SJCRH30 (cell line): ENCODE measurements at regions not wholly inside any gene's neighbourhood (a gene's known extent, or its start where the extent isn't known, plus 50 kb on each side); places are given as distances from the start of the nearest gene placed in this dataset.
"Not testable (repeated sequence)": the region's sequence is repeated elsewhere in the genome, so short reads cannot be mapped to it uniquely, and the experiment has no call there.

Experiments
- DNase-seq, 2 experiments: peaks; one replicate each; pipeline ENCODE4 v3.0.0-alpha.2; 2015 to 2020
- H3K27ac ChIP-seq: fragments of 250-450 bp; sonication (Bioruptor Pico); 2 replicates; pipeline ENCODE4 v1.5.1; 2020; ENCODE audit warnings: mild to moderate bottlenecking, moderate library complexity
- H3K27me3 ChIP-seq: fragments of 250-450 bp; sonication (Bioruptor Pico); 2 replicates; pipeline ENCODE4 v1.5.1; 2020; ENCODE audit warnings: mild to moderate bottlenecking, moderate library complexity
- H3K36me3 ChIP-seq: fragments of 250-450 bp; sonication (Bioruptor Pico); 2 replicates; pipeline ENCODE4 v1.5.1; 2020; ENCODE audit warnings: mild to moderate bottlenecking, moderate library complexity
- H3K4me1 ChIP-seq: fragments of 250-450 bp; sonication (Bioruptor Pico); 2 replicates; pipeline ENCODE4 v1.5.1; 2020; ENCODE audit warnings: mild to moderate bottlenecking, moderate library complexity
- H3K4me3 ChIP-seq: fragments of 250-450 bp; sonication (Bioruptor Pico); 2 replicates; pipeline ENCODE4 v1.5.1; 2020; ENCODE audit warnings: mild to moderate bottlenecking, moderate library complexity
- H3K9me3 ChIP-seq: fragments of 250-450 bp; sonication (Bioruptor Pico); replicated peaks from 2 replicates; pipeline ENCODE4 v1.5.1; 2020; ENCODE audit warnings: mild to moderate bottlenecking, moderate library complexity

- no peak overlapping the region for H3K4me3 ChIP-seq
- no peak for DNase-seq
- H3K36me3 ChIP-seq = no peaks in the 10 kb centered on the region
- H3K27ac ChIP-seq = no peak overlapping the region
- H3K9me3 ChIP-seq = no peaks in the 10 kb centered on the region
- no peaks in the 10 kb centered on the region for H3K27me3 ChIP-seq
- H3K4me1 ChIP-seq = no peaks in the 10 kb centered on the region
These were observed 109.5 kb downstream of the CGGBP1 start for GRCh38 chr3:87949189-87949878.

- not testable (repeated sequence) for H3K4me3 ChIP-seq, H3K36me3 ChIP-seq, H3K4me1 ChIP-seq, H3K9me3 ChIP-seq, H3K27me3 ChIP-seq, H3K27ac ChIP-seq, DNase-seq
These were observed 112.8 kb downstream of the CGGBP1 start for GRCh38 chr3:87946007-87946406.

- H3K27ac ChIP-seq, H3K4me3 ChIP-seq, H3K4me1 ChIP-seq, DNase-seq, H3K27me3 ChIP-seq, H3K36me3 ChIP-seq, H3K9me3 ChIP-seq: not testable (repeated sequence)
These were observed 116.5 kb downstream of the CGGBP1 start for GRCh38 chr3:87942256-87942655.

GRCh38 chr3:87924485-87924884, 134.3 kb downstream of the CGGBP1 start:
- Histone ChIP-seq H3K4me3 (no peak overlapping the region), H3K9me3 (0 out of 2 replicates have a peak, but pooled peaks cover 2% of the 10 kb centered on the region), H3K27me3 (no peaks in the 10 kb centered on the region), H3K4me1 (no peaks in the 10 kb centered on the region), H3K36me3 (no peaks in the 10 kb centered on the region), H3K27ac (no peak overlapping the region)
- DNase-seq = no peak

- no peak overlapping the region for H3K27ac ChIP-seq
- 0 out of 2 replicates have a peak, but pooled peaks cover 2% of the 10 kb centered on the region for H3K9me3 ChIP-seq
- H3K36me3 ChIP-seq = no peaks in the 10 kb centered on the region
- H3K27me3 ChIP-seq = no peaks in the 10 kb centered on the region
- no peak overlapping the region for H3K4me3 ChIP-seq
- H3K4me1 ChIP-seq = no peaks in the 10 kb centered on the region
- DNase-seq = no peak
These were observed 138.3 kb downstream of the CGGBP1 start for GRCh38 chr3:87920549-87920948.

GRCh38 chr3:87901141-87901540, 157.7 kb downstream of the CGGBP1 start:
- Histone ChIP-seq H3K4me1 (no peaks in the 10 kb centered on the region), H3K36me3 (no peaks in the 10 kb centered on the region), H3K27ac (no peak overlapping the region), H3K4me3 (no peak overlapping the region), H3K9me3 (no peaks in the 10 kb centered on the region), H3K27me3 (no peaks in the 10 kb centered on the region)
- no peak for DNase-seq

- Histone ChIP-seq H3K4me1 (no peaks in the 10 kb centered on the region), H3K36me3 (no peaks in the 10 kb centered on the region), H3K27ac (no peak overlapping the region), H3K9me3 (no peaks in the 10 kb centered on the region), H3K27me3 (no peaks in the 10 kb centered on the region), H3K4me3 (no peak overlapping the region)
- peak in 1 of 2 experiments; percentile 9 for DNase-seq
These were observed 158.7 kb downstream of the CGGBP1 start for GRCh38 chr3:87900061-87900460.

- H3K27me3 ChIP-seq = no peaks in the 10 kb centered on the region
- H3K36me3 ChIP-seq = no peaks in the 10 kb centered on the region
- H3K4me1 ChIP-seq = no peaks in the 10 kb centered on the region
- no peak overlapping the region for H3K27ac ChIP-seq
- H3K9me3 ChIP-seq = no peaks in the 10 kb centered on the region
- no peak overlapping the region for H3K4me3 ChIP-seq
- no peak for DNase-seq
These were observed 159.8 kb downstream of the CGGBP1 start for GRCh38 chr3:87898971-87899370.

GRCh38 chr3:87895983-87896382, 162.8 kb downstream of the CGGBP1 start:
- Histone ChIP-seq H3K27ac (no peak overlapping the region), H3K4me1 (no peaks in the 10 kb centered on the region), H3K36me3 (no peaks in the 10 kb centered on the region), H3K9me3 (no peaks in the 10 kb centered on the region), H3K27me3 (no peaks in the 10 kb centered on the region), H3K4me3 (no peak overlapping the region)
- DNase-seq = no peak

GRCh38 chr3:87873136-87873535, 185.7 kb downstream of the CGGBP1 start:
- Histone ChIP-seq H3K27ac (no peak overlapping the region), H3K4me3 (no peak overlapping the region), H3K9me3 (no peaks in the 10 kb centered on the region), H3K27me3 (no peaks in the 10 kb centered on the region), H3K4me1 (no peaks in the 10 kb centered on the region), H3K36me3 (no peaks in the 10 kb centered on the region)
- no peak for DNase-seq

- no peak for DNase-seq
- H3K9me3 ChIP-seq = no peaks in the 10 kb centered on the region
- H3K4me3 ChIP-seq = no peak overlapping the region
- no peaks in the 10 kb centered on the region for H3K27me3 ChIP-seq
- no peaks in the 10 kb centered on the region for H3K4me1 ChIP-seq
- no peak overlapping the region for H3K27ac ChIP-seq
- no peaks in the 10 kb centered on the region for H3K36me3 ChIP-seq
These were observed 191.8 kb downstream of the CGGBP1 start for GRCh38 chr3:87867001-87867400.

- H3K9me3 ChIP-seq = no peaks in the 10 kb centered on the region
- no peak overlapping the region for H3K4me3 ChIP-seq
- H3K27ac ChIP-seq = no peak overlapping the region
- no peaks in the 10 kb centered on the region for H3K36me3 ChIP-seq
- DNase-seq = no peak
- no peaks in the 10 kb centered on the region for H3K27me3 ChIP-seq
- H3K4me1 ChIP-seq = no peaks in the 10 kb centered on the region
These were observed 202.7 kb downstream of the CGGBP1 start for GRCh38 chr3:87856126-87856525.

- H3K27ac ChIP-seq = no peak overlapping the region
- peak in 1 of 2 experiments; percentile 1 for DNase-seq
These were observed 203.2 kb downstream of the CGGBP1 start for GRCh38 chr3:87855616-87856015.

GRCh38 chr3:87855211-87855610, 203.6 kb downstream of the CGGBP1 start:
- Histone ChIP-seq H3K9me3 (no peaks in the 10 kb centered on the region), H3K36me3 (no peaks in the 10 kb centered on the region), H3K4me1 (no peaks in the 10 kb centered on the region), H3K4me3 (no peak overlapping the region), H3K27me3 (no peaks in the 10 kb centered on the region), H3K27ac (no peak overlapping the region)
- no peak for DNase-seq

More at GRCh38 chr3:87855616-87856015, 203.2 kb downstream of the CGGBP1 start:
- H3K9me3 ChIP-seq = no peaks in the 10 kb centered on the region
- H3K27me3 ChIP-seq = no peaks in the 10 kb centered on the region
- no peak overlapping the region for H3K4me3 ChIP-seq
- H3K36me3 ChIP-seq = no peaks in the 10 kb centered on the region
- H3K4me1 ChIP-seq = no peaks in the 10 kb centered on the region

- Histone ChIP-seq H3K27ac (no peak overlapping the region), H3K36me3 (no peaks in the 10 kb centered on the region), H3K4me1 (no peaks in the 10 kb centered on the region), H3K27me3 (no peaks in the 10 kb centered on the region), H3K4me3 (no peak overlapping the region), H3K9me3 (no peaks in the 10 kb centered on the region)
- DNase-seq = no peak
These were observed 210.8 kb downstream of the CGGBP1 start for GRCh38 chr3:87848003-87848402.

GRCh38 chr3:87837076-87837475, 221.7 kb downstream of the CGGBP1 start:
- H3K36me3 ChIP-seq = no peaks in the 10 kb centered on the region
- no peak for DNase-seq
- no peak overlapping the region for H3K27ac ChIP-seq
- H3K4me1 ChIP-seq = no peaks in the 10 kb centered on the region
- H3K9me3 ChIP-seq = no peaks in the 10 kb centered on the region
- H3K4me3 ChIP-seq = no peak overlapping the region
- H3K27me3 ChIP-seq = no peaks in the 10 kb centered on the region
